Activated CD8-positive, alpha-beta memory T cell treated with anti-CD3 and anti-CD28 coated beads for 36 hours (primary cell): ENCODE measurements at regions not wholly inside any gene's neighbourhood (a gene's known extent, or its start where the extent isn't known, plus 50 kb on each side); places are given as distances from the start of the nearest gene placed in this dataset.

Experiments used
- CTCF ChIA-PET: fragments of 350-600 bp; sonication (Branson Sonifier 250); formaldehyde crosslinking; loops from one replicate; lab custom pipeline; 2021; ENCODE audit warnings: antibody characterized with exemption; lab: Charles Lee
- POLR2A ChIA-PET: fragments of 350-600 bp; sonication (Branson Sonifier 250); formaldehyde crosslinking; loops from one replicate; lab custom pipeline; 2021; ENCODE audit warnings: antibody characterized with exemption; lab: Charles Lee

DNA sequence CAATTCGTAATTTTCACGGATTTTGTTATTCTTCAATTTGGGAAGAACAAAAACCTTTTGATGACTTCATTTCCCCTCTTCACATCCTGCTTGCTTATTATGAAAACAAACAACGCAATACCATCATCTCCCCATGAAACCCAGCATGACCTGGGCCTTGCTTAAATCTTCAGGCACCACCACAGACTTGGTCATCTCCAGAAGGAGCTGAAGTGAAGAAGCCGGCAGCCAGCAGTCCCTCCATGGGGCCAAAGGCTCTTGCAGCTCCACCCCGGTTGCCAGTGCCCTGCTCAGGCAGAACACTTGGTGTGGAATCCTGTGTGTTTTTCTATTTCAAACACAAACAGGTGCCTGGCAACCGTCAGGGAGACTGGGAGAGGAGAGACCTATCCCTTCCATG is 982.9 kb upstream of the TMEM132C start:
- ChIA-PET CTCF (no interaction called here), POLR2A (no interaction called here)

DNA sequence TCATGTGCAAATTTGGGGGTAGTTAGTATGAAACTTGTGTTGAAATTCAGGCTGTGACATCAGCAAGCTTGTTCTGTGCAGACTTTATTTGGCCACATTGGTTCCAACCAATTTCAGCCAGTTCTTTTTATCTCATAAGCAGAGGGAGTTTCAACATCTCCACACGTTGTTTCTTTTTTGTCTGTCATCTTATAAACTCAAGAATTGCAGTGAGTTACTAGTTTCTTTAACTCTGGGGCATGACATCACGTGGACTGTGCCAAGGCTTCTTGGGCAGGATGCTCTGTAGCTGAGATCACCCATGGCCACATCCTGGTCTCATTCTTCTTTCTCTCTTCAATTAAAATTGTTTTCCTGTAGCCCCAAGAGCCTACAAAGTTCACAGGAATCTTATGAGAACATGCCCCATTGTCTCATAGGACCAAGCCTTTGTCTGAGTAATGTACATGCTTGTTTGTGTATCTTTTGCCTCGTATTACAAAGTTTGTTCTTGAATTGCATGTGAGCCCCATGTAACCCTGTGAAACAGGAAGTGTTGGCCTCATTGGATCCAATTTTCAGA is 982.0 kb upstream of the TMEM132C start:
- POLR2A ChIA-PET: no interaction called here
- CTCF ChIA-PET: no interaction called here

DNA sequence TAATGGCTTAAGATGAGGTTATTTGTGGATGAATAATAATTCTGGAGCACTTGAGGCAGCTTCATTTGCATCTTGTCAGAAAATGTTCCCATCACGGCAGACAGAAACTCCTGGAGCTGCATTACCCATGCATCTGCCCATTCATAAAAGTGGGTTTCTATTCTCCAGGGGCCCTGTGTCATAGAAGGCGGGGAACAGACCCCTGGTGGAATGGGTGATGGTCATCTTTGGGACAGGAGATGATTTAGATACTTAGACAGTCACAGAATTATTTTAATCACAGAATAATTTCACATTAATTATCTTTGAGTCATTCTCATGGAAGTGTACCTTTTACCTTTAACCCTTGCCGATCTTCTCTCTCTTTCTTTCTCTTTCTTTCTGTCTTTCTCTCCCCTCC is 980.7 kb upstream of the TMEM132C start:
- ChIA-PET CTCF (no interaction called here), POLR2A (no interaction called here)

DNA sequence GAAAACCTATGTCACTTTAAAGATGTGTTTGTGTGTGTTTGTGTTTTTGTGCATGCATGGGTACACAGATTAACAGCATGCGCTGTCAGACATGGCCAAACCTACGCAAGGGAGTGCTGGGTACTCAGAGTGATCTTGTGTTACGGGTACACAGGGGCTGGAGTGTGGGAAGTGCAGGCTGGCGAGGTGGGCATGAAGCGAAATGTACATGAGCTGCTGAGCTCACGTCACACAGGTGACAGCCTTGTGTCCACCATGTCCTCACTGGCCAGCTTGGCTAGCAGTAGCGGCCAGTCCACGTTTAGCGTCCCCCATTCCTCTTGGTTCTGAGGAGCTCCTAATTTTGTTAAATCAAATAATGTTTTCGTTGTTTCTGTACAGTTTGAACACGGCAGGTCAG is 979.7 kb upstream of the TMEM132C start:
- CTCF ChIA-PET: no interaction called here
- POLR2A ChIA-PET: no interaction called here

DNA sequence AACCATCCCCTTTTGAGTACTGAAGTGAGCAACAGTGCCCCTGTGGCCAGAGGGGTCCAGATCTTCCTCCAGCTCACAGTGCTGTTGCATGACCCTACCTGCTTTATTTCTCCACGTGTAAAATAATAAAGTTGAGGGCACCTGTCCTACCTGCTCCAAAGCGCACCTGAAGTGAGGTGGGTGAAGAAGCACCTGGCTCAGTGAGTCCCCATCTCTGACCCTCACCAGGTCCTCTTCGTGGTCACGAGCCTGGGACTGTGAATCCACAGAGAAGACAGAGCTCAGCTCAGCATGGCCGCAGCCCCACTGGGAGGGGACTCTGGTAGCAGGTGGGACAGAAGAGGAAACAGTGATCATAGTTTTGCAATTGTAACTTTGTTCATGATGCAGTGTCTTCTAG is 976.7 kb upstream of the TMEM132C start:
- POLR2A ChIA-PET: no interaction called here

DNA sequence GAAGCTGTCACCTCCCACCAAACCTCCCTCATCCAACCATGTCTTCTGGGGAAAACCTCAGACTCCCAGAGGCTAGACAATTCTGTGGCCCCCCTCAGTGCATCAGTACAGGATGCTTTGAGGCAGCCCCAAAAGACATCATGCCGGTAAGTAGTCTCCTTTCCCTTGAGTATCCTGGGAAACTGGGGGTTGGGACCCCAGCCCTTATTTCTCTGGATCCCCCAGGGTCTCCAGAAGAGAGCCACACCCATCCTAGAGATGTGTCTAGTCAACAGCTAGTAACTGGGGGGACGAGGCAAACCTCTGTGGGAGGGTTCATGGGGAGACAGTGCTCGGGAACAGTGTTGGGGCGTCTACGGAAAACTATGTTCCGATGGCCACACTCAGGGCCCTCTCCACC is 974.2 kb upstream of the TMEM132C start:
- ChIA-PET POLR2A (no interaction called here), CTCF (interaction anchor here (0.7 to 1.1 kb wide), 6 partner anchors 10 to 185 kb away, joined by 3 to 7 read pairs (median 4); no protein-coding TSS in a partner anchor)

More for the DNA sequence above, 976.7 kb upstream of the TMEM132C start:
- CTCF ChIA-PET: no interaction called here

DNA sequence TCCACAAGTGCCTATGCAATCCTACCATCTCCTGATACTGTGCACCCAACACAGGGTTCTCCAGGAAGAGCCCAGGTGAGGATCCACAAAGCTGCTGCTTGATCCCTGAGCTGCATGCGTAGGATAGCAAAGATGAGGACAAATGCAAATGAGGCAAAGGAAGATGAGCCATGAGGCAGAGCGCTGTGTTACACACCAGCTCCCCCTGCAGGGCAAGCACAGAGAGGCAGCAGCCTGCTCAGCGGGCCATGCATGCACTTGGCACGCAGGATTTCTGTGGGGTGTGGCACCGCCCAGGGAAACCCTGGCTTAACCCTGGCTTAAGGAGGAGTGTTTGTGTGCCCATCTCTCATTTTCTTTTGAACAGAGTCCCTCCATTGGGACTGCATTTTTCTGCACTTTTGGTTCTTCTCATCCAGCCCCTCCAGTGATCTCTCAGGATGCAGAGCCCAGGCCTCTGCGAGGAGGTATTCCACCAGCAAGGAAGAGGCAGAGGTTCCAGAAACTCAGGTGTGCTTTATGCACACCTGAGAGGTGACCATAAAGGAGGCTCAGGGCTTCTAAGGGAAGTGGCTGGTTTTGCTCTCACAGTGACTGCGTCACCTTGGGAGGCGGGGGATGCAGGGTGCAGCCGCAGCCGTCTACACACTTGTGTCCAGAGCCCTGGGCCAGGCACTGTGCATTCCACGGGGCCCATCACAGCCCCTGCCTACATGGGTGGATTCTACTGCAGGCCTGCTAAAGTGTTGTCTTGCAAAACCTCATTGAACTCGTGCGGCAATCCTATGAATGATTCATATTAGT is 973.3 kb upstream of the TMEM132C start:
- CTCF ChIA-PET: interaction anchor here (0.7 to 1.1 kb wide), 5 partner anchors 9 to 186 kb away, joined by 3 to 7 read pairs (median 4); no protein-coding TSS in a partner anchor
- POLR2A ChIA-PET: no interaction called here

DNA sequence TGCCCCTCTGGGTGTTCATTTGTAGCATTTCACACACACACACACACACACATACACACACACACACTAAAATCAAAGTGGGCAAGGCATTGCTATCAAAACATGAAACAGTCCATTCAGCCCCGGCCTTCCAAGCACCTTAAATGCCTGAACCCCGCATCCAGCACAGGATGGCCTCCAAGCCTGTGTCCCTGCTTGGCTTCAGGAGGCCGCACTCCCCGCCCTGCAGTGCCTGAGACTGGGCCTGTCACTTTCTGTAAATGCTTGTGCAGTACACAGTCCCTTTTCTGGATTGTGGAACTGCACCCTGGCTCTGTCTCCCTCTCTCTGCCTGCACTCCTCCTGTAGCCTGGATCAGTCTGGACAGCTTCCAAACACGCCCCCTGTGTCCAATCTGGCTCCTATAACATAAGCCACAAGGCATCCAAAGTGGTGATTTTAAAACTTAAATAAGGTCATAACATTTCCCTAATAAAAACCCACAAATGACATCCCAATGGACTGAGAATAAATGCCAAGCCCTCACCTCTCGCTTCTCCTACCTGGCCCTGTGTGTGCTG is 972.2 kb upstream of the TMEM132C start:
- POLR2A ChIA-PET: no interaction called here
- CTCF ChIA-PET: no interaction called here

DNA sequence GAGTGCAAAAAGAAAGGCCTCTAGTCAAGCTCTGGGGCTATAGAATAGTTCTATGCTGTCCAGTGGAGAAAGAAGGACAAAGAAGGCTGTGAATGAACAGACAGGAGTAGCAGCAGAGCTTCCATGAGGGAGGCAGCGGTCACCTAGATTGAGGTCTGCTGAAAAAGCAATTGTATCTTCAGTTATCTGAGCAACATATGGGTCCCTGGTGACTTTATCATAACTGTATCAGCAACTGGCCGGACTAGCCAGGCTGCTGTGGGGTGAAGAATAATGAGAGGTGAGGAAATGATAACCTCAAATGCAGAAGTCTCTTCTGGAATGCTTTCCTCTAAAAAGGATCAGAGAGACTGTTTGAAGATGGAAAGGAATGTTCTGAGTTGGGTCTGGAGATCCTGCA is 971.3 kb upstream of the TMEM132C start:
- POLR2A ChIA-PET: no interaction called here
- CTCF ChIA-PET: no interaction called here

DNA sequence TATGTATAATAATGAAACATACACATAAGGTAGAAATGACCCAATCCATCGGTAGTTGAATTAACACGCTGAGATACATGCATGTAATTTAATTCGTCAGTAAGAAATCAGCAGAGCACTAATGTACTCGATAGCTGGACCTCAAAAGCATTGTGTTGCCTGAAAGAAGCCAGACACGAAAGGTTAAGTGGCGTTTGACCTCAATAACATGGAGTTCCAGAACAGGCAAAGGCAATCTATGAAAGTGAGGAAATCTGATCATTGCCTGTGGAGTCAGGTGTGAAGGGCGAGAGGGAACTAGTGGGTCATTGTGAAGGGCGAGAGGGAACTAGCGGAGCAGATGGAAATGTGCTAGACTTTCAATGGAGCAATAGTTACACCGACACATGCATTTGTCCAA is 970.4 kb upstream of the TMEM132C start:
- ChIA-PET POLR2A (no interaction called here), CTCF (no interaction called here)

DNA sequence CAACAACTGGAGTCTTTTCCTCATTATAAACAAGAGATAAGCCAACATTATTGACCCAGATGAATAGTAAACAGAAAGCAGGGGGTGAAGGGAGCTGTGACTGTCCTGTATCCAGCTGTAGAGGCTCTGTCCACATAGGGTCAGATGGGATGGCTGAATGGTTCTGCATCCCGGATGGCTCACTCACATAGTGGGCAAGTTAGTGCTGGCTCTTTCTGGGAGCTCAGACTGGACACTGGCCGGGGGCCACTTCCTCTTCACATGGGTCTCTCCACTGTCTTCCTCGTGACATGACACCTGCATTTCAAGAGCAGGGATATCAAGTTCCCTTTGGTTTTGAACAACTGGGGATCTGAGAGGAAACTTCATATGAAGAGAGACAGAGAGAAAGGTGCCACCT is 969.6 kb upstream of the TMEM132C start:
- ChIA-PET POLR2A (no interaction called here), CTCF (no interaction called here)

DNA sequence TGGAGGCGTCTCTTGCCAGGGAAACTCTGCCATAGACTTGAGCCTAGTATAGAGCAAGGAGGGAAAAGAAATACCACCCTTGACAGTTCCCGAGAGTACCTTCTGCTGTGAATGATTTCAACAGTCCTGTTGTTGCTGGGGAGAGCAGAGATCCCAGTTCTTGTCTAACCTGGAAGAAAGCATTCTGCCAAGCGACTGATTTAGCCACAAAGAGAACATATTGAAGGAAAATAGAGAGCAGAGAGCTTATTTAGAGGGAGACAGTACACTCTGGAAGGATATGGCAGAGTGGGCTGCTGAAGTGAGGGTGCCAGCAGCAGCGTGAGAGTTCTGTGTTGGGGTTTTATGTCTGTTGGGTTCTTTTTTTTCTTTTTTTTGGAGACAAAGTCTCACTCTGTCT is 966.9 kb upstream of the TMEM132C start:
- CTCF ChIA-PET: no interaction called here
- POLR2A ChIA-PET: no interaction called here

DNA sequence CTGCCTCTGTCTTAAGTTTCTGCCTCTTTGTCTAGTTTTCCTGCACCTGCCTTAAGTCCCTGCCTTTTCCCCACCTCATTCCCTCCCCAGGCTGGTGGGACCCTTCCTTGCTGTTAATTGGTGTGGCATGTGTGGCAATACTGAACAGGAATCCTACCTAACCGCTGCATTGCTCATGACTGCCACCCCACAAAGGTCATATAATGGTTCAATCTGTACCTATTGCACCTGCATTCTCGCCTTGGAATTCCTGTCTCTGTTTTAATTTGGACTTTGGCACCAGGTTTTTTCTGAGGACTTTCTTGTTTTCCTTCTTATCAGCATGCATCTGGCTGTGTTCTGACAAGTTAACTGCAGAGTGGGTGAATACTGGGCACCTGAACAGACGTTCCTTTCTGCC is 966.2 kb upstream of the TMEM132C start:
- CTCF ChIA-PET: no interaction called here
- POLR2A ChIA-PET: no interaction called here

DNA sequence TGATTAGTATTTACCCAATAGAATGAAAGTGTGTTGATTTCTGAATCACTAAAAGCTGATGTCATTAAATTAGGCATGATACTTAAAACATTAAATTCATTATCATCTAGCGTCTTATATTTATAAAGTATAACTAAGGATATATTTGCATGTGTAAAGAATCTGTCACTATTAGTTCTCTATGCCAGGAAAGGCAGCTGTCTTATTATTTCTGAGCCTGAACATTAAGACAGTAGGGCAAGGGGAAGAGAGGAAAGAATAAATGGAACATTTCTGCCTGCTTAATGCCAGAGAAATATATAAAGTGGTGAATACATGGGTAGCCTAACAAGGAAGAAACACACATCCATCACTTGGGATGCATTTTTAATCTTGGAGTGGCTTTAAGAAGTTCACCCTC is 965.1 kb upstream of the TMEM132C start:
- ChIA-PET CTCF (interaction anchor here (1.1 kb wide), 1 partner anchor 9 kb away, joined by 3 read pairs; no protein-coding TSS in a partner anchor), POLR2A (no interaction called here)

DNA sequence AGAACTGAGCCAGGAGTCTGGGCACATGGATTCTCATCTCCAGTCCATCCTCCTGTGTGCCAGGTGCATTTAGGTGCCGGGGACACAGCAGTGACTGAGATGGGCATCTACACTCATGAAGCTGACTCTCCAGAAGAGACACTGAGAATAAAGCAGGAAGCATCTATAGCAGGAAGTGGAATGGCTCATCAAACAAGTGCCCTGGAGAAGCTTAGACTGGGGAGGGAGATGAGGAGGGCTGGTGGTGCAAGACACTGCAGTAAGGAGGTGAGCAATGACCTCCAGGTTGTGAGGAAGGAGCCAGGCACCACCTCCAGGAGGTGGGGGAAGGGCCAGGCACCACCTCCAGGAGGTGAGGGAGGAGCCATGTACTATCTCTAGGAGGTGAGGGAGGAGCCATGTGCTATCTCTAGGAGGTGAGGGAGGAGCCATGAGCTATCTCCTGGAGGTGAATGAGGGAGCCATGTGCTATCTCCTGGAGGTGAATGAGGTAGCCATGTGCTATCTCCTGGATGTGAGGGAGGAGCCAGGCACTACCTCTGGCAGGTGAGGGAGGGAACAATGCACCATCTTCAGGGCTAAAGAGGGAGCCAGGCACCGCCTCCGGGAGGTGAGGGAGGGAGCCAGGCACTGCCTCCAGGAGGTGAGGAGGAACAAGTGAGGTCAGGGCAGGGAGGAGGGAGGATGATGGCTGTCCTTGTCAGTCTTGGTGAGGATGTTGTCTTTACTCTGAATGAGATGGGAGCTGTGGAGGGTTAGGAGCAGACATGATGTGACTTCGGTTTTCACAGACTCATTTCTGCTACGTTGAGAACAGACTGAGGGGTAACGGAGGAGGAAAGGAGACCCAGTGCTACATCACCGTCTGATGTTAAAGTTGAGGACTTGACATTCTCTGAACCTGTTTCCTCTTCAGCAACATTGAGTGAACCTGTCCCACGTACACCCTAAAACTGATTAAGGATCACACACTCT is 961.9 kb upstream of the TMEM132C start:
- POLR2A ChIA-PET: no interaction called here
- CTCF ChIA-PET: no interaction called here

DNA sequence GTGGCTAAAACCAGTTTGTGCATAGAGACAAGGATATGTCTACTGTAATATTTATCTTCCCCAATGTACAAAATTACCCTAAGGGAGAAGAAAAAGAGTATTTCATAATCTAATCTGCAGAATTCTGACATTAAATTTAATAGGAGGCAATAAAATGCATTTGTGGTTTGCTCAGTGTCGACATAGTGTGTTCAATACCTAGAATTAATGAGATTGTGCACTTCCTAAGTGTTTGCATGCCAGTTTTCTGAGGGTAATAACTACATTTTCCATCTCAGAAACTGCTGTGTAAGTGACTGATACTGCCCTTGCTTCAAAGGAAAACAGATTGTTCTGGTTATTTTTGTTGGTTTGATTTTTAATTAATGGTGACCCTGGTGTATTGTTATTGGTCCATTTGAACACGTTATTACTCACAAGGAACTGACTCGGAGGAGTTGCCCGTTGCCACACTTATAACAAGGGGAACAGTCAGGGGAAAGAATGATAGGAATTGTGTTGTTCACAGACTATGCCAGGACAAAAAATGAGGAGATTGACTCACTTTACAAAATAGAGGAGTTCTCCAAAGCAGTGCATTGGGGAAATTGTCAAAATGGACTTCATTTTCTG is 960.3 kb upstream of the TMEM132C start:
- ChIA-PET POLR2A (no interaction called here), CTCF (no interaction called here)

DNA sequence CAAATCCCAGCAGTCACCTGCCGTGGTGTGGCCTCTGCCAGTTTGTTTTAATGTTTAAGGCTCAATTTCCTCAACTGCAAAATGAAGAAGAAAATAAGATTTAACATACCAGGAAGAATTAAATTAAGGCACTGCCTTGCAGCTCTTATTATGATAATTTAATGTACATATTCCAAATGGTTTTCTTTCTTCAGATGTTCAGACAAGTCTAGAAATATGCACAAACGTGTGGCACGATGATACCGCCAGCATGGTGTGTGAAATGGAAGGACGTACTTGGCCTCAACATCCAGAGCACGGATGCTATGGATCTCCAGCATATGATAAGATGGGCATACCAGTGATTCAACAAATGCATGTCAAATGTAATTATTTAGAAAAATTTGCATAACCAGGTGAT is 959.4 kb upstream of the TMEM132C start:
- ChIA-PET POLR2A (no interaction called here), CTCF (no interaction called here)

DNA sequence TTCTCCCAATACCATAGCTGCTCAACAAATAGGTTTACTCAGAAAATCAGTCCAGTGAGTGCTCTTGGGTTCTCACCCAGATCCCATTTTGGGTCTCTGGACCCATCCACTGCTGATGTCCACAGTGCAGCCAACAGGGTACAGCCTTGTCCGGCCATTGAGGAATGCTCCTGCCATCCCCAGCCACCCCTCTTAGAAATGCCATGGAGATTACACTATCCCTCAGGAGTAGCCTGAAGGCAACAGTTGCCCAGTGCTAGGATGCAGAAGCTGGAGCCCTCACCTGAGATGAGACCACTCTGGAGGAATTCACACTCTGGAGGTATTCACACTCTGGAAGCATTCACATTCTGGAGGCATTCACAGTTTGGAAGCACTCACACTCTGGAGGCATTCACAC is 958.8 kb upstream of the TMEM132C start:
- CTCF ChIA-PET: no interaction called here
- POLR2A ChIA-PET: no interaction called here

DNA sequence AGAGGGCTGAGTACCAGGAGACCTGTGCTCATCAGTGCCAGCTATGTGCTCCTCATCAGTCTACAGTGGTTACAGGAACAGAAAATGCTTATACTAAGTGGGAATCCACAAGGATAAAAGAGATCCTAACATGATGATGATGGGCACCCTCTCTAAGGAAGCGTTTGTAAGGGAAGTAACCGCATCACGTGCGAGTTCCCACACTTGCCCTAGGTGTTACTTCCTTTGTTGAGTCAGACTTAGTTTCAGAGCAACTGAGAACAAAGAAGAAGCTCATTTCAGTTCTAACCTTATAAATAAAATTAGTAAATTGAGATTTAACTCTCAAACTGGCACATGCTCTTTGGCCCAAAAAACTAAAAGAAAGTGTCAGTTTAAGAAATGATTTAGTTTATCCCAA is 956.4 kb upstream of the TMEM132C start:
- ChIA-PET POLR2A (no interaction called here), CTCF (no interaction called here)
